Epithelial cell of proximal tubule (primary cell): ENCODE measurements at regions not wholly inside any gene's neighbourhood (a gene's known extent, or its start where the extent isn't known, plus 50 kb on each side); places are given as distances from the start of the nearest gene placed in this dataset.

Source experiments
- DNase-seq: peaks from one replicate; pipeline ENCODE4 v3.0.0-alpha.2; 2011; ENCODE audit warnings: low read depth
- H3K4me3 ChIP-seq: 2 replicates; pipeline ENCODE4 v1.5.1; 2011; ENCODE audit warnings: low read depth, mild to moderate bottlenecking, low read length
- TF ChIP-seq, protein P1 (sequence below): conservative IDR thresholded peaks from 2 replicates; pipeline ENCODE4 v1.5.1; 2012; ENCODE audit warnings: low read depth, mild to moderate bottlenecking, low read length

DNA sequence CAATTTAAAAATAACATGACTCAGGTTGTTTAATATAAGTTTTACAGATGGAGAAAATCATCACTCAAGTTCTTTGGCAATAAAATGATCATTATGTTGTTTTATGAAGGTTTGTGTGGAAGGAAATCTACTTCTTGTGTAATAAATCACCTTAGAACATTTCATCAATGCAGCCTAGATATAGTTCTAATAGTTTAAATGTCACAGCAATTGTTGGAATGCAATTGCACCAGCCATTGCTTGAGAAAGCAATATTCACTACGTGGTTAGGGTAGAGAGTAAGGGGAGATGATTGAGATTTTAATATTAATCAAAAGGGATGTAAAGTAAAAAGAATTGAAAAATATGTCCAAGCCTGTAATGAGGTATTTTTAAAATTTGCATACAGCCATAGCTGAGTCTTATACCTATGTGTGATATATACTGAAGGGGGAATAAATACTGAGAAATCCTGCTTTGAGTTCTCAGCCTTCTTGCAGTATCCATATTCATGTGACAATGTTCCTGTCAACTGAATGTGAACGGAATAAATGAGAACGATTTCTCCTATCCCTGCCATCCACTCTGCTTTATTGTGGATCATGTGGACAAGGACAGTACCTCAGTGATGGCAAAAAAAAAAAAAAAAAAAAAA, 257.9 kb downstream of the OTOL1 start:
- no peak overlapping the region for H3K4me3 ChIP-seq
- no peak for DNase-seq
- TF ChIP-seq, protein P1, sequence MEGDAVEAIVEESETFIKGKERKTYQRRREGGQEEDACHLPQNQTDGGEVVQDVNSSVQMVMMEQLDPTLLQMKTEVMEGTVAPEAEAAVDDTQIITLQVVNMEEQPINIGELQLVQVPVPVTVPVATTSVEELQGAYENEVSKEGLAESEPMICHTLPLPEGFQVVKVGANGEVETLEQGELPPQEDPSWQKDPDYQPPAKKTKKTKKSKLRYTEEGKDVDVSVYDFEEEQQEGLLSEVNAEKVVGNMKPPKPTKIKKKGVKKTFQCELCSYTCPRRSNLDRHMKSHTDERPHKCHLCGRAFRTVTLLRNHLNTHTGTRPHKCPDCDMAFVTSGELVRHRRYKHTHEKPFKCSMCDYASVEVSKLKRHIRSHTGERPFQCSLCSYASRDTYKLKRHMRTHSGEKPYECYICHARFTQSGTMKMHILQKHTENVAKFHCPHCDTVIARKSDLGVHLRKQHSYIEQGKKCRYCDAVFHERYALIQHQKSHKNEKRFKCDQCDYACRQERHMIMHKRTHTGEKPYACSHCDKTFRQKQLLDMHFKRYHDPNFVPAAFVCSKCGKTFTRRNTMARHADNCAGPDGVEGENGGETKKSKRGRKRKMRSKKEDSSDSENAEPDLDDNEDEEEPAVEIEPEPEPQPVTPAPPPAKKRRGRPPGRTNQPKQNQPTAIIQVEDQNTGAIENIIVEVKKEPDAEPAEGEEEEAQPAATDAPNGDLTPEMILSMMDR, result no peak

DNA sequence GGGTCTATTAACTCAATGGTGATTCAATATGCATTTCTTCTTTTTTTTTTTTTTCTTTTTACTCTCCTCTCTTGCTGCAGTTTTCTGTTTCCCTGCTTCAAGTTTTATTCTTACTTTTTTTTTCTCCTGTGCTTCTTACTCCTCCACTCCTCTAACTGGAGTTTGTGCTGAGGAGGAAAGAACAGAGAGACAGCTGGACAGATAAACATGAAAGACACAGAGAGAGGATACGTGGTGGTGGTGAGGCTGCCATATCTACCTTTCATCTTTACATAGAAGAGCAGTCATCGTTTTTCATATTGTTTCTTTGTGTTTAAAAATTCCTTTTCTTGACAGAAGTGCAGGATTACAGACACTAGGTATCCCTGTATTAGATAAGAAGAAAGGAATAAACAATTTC, 262.8 kb downstream of the OTOL1 start:
- no peak for DNase-seq
- TF ChIP-seq, protein P1, result no peak
- no peak overlapping the region for H3K4me3 ChIP-seq

DNA sequence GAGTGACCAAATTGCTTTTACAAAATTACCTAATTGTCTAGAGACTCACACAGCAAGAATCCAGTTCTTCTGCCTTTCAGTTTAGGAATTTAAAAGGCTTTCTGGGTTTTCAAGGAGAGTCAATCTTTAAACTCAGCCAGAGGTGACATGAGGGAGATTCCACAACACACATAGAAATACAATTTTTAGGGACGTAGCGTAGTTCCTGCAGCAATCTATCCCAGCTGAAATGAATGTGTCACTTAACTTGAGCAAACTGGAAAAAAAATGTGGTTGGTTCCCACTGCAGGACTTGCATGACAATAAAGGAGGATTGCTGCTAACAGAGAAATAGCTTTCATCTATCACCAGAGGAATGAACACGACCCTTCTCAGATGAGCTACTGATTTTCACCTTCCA, 269.7 kb downstream of the OTOL1 start:
- TF ChIP-seq, protein P1, result no peak
- no peak overlapping the region for H3K4me3 ChIP-seq
- no peak for DNase-seq

DNA sequence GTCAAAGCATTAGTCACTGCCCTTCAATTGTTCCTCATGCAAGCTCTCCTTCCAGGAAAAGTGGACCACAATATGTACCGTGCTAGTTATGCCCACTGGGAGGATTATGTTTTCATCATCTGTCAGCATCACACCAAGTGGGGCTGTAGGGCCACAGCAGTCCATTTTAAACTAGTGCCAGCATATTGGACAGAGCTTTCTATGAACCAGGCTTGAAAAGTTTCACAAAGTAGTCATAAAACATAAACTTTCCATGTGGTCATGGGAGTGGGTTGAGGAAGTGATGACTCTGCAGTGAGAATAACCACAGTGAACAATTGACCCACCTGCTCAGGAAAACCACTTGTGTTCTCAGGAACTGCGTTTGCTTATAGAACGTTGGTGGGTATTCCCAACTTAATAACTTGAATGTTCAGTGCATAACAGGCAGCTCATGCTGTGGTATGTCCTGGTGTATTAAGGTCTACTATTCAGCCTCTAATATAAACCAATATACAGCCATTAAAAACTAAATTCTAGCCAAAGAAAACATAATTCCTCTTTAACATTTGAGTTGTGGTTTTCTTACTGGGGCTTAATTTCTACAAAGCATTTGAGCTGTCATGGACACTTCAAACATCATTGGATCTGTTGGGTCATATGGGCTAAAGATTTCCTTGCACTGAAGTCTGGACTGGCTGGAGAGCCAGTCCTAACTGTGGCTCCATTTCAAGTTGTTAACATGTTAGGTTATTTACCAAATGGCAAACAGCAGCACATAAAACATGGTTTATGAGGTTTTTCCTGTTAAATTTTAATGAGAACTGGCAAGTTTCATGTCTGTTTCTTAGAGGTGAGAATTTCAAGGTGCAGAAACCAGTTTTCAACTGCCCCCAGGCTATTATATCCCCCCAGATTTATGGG, 274.1 kb downstream of the OTOL1 start:
- H3K4me3 ChIP-seq, result no peak overlapping the region
- DNase-seq, result no peak
- TF ChIP-seq, protein P1, result no peak

DNA sequence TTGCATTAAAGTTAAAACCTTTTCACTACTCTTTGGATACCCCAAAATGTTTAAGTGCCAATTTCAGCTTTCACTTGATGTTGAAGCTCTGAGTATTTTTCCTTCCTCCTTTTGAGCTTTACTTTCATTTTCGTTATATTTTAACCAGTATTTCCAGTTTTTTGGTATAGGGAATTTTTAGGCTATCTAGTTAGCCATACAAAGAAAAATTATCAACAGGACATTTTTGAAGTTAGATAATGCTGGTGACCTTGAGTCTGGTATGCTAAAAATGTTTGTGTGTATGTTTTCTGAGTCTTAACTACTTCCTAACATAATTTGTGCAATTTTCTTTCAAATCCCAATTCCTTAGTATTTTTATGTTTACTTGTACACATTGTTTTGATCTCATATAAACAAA, 284.8 kb downstream of the OTOL1 start:
- no peak for DNase-seq
- TF ChIP-seq, protein P1, result no peak
- H3K4me3 ChIP-seq, result no peak overlapping the region

DNA sequence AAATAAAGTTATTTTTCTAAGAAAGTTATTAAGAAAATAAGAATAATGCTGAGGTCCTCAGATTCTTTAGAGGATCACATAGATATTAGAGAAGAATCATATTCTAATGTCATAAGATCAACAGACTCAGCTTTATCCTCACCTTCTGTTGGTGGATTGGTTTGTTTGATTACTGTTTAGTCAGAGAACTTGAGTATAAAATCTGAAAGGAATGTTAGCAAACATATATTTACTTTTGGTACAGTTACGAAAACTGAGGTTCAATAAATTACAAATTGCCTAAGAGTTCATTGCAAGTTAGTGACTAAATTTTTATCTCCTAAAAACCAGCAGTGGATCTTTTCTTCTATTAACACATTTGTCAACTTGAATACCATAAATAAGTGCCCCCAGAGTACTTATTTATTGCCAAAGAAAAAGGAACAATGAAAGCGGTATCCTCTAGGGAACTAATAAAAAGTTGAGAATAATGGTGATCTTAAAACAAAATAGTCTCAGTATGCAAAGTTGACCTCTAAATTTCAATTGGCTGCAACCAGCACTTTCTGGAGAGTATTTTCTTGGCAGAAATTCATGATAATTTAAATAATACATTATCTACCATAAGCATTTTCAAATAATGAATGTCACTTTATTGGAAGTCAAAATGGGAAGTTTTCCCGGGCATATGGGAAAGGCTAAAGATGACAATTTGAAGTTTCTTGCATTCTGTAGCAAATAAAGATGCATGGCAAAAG, 296.8 kb downstream of the OTOL1 start:
- DNase-seq, result no peak
- TF ChIP-seq, protein P1, result no peak
- H3K4me3 ChIP-seq, result no peak overlapping the region
